Mucosa of rectum (tissue), 2 donors: ENCODE measurements at regions not wholly inside any gene's neighbourhood (a gene's known extent, or its start where the extent isn't known, plus 50 kb on each side); places are given as distances from the start of the nearest gene placed in this dataset.
"Not testable (repeated sequence)": the region's sequence is repeated elsewhere in the genome, so short reads cannot be mapped to it uniquely, and the experiment has no call there.

Experiments
- H3K27ac ChIP-seq, 2 donors: one replicate each; pipeline ENCODE4 v1.7.0; 2013; ENCODE audit warnings: inconsistent platforms in 2 of 2, low read depth in 2 of 2, low read length in 2 of 2
- H3K27me3 ChIP-seq, 2 donors: one replicate each; pipeline ENCODE4 v1.7.0; 2013; ENCODE audit warnings: low read length in 2 of 2; ENCODE audit not compliant: control insufficient read depth in 2 of 2, insufficient read depth in 2 of 2
- H3K36me3 ChIP-seq, 2 donors: one replicate each; pipeline ENCODE4 v1.7.0; 2013; ENCODE audit warnings: low read length in 2 of 2; ENCODE audit not compliant: control insufficient read depth in 2 of 2, insufficient read depth in 2 of 2
- H3K4me1 ChIP-seq, 2 donors: one replicate each; pipeline ENCODE4 v1.7.0; 2013; ENCODE audit warnings: low read length in 2 of 2, mild to moderate bottlenecking in 1 of 2; ENCODE audit not compliant: control insufficient read depth in 2 of 2, insufficient read depth in 2 of 2
- H3K4me3 ChIP-seq, 2 donors: one replicate each; pipeline ENCODE4 v1.7.0; 2013; ENCODE audit warnings: low read length in 2 of 2
- H3K9ac ChIP-seq, 2 donors: one replicate each; pipeline ENCODE4 v1.7.0; 2013; ENCODE audit warnings: low read length in 2 of 2, low read depth in 1 of 2, mild to moderate bottlenecking in 1 of 2
- H3K9me3 ChIP-seq, 2 donors: one replicate each; pipeline ENCODE4 v1.7.0; 2013; ENCODE audit warnings: low read length in 2 of 2; ENCODE audit not compliant: control insufficient read depth in 2 of 2
- donor health status: healthy.
- donor health status: Normal muscosa, but diverticular disease.

- H3K4me3 ChIP-seq, H3K4me1 ChIP-seq, H3K36me3 ChIP-seq, H3K27ac ChIP-seq, H3K27me3 ChIP-seq, H3K9me3 ChIP-seq, H3K9ac ChIP-seq: not testable (repeated sequence)
Measured at GRCh38 chr5:67850906-67851305, 364.6 kb upstream of the PIK3R1 start.

- no peaks in the 10 kb centered on the region for H3K4me1 ChIP-seq
- H3K9ac ChIP-seq, result no peak overlapping the region
Measured at GRCh38 chr5:67844924-67845323, 370.6 kb upstream of the PIK3R1 start.

GRCh38 chr5:67842806-67843205, 372.8 kb upstream of the PIK3R1 start:
- Histone ChIP-seq H3K36me3 (no peaks in the 10 kb centered on the region), H3K9me3 (no peaks in the 10 kb centered on the region), H3K4me1 (no peaks in the 10 kb centered on the region), H3K4me3 (no peak overlapping the region), H3K9ac (no peak overlapping the region), H3K27me3 (no peaks in the 10 kb centered on the region), H3K27ac (no peak overlapping the region)

More at GRCh38 chr5:67844924-67845323, 370.6 kb upstream of the PIK3R1 start:
- H3K27me3 ChIP-seq, result no peaks in the 10 kb centered on the region
- no peaks in the 10 kb centered on the region for H3K9me3 ChIP-seq
- no peak overlapping the region for H3K27ac ChIP-seq
- H3K4me3 ChIP-seq, result no peak overlapping the region
- no peaks in the 10 kb centered on the region for H3K36me3 ChIP-seq

DNA sequence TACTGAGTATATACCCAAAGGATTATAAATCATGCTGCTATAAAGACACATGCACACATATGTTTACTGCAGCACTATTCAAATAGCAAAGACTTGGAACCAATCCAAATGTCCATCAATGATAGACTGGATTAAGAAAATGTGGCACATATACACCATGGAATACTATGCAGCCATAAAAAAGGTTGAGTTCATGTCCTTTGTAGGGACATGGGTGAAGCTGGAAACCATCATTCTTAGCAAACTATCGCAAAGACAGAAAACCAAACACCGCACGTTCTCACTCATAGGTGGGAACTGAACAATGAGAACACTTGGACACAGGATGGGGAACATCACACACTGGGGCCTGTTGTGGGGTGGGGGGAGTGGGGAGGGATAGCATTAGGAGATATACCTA, 378.3 kb upstream of the PIK3R1 start:
- not testable (repeated sequence) for H3K27me3 ChIP-seq, H3K4me1 ChIP-seq, H3K4me3 ChIP-seq, H3K9me3 ChIP-seq, H3K27ac ChIP-seq, H3K36me3 ChIP-seq, H3K9ac ChIP-seq

GRCh38 chr5:67836496-67836895, 379.1 kb upstream of the PIK3R1 start:
- H3K4me3 ChIP-seq, H3K27ac ChIP-seq, H3K36me3 ChIP-seq, H3K27me3 ChIP-seq, H3K4me1 ChIP-seq, H3K9me3 ChIP-seq, H3K9ac ChIP-seq: not testable (repeated sequence)

DNA sequence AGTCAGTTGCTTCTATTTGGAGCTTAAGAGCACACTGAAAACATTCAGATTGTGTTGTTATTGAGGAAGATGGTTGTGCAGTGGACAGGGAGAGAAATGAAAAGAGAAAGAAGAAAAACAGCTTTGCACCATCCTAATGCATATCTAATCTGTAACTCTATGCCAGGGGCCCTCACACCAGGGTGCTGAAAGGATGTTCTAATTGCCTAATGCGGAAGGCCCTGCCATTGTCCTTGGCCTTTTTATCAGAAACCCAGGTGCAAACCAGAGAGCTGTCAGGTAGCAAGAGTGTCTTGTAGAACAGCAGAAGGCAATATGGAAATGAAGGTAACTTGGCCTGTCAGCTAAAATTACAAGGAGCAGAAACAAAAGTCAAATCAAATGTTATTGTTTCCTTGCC, 384.5 kb upstream of the PIK3R1 start:
- Histone ChIP-seq H3K4me3 (no peak overlapping the region), H3K4me1 (no peaks in the 10 kb centered on the region), H3K9me3 (no peaks in the 10 kb centered on the region), H3K27ac (no peak overlapping the region), H3K27me3 (no peaks in the 10 kb centered on the region), H3K9ac (no peak overlapping the region), H3K36me3 (no peaks in the 10 kb centered on the region)

- no peaks in the 10 kb centered on the region for H3K27me3 ChIP-seq
- H3K4me1 ChIP-seq, result no peaks in the 10 kb centered on the region
- no peak overlapping the region for H3K9ac ChIP-seq
- H3K4me3 ChIP-seq, result no peak overlapping the region
- no peaks in the 10 kb centered on the region for H3K9me3 ChIP-seq
- no peak overlapping the region for H3K27ac ChIP-seq
- no peaks in the 10 kb centered on the region for H3K36me3 ChIP-seq
Measured at GRCh38 chr5:67827541-67827940, 388.0 kb upstream of the PIK3R1 start.

- H3K9ac ChIP-seq, result no peak overlapping the region
- H3K27me3 ChIP-seq, result no peaks in the 10 kb centered on the region
- no peaks in the 10 kb centered on the region for H3K9me3 ChIP-seq
- H3K4me3 ChIP-seq, result no peak overlapping the region
- no peaks in the 10 kb centered on the region for H3K4me1 ChIP-seq
- no peaks in the 10 kb centered on the region for H3K36me3 ChIP-seq
- H3K27ac ChIP-seq, result no peak overlapping the region
Measured at GRCh38 chr5:67824852-67825251, 390.7 kb upstream of the PIK3R1 start.

- no peak overlapping the region for H3K9ac ChIP-seq
- no peaks in the 10 kb centered on the region for H3K36me3 ChIP-seq
- no peaks in the 10 kb centered on the region for H3K9me3 ChIP-seq
- H3K4me1 ChIP-seq, result peaks cover 0 to 8% of the 10 kb centered on the region in 2 donors
- no peak overlapping the region for H3K4me3 ChIP-seq
- H3K27me3 ChIP-seq, result no peaks in the 10 kb centered on the region
- H3K27ac ChIP-seq, result no peak overlapping the region
Measured at GRCh38 chr5:67817652-67818051, 397.9 kb upstream of the PIK3R1 start.

- no peak overlapping the region for H3K4me3 ChIP-seq
- H3K4me1 ChIP-seq, result peaks cover 0 to 8% of the 10 kb centered on the region in 2 donors
- no peaks in the 10 kb centered on the region for H3K27me3 ChIP-seq
- H3K9ac ChIP-seq, result no peak overlapping the region
- no peak overlapping the region for H3K27ac ChIP-seq
- H3K36me3 ChIP-seq, result no peaks in the 10 kb centered on the region
- H3K9me3 ChIP-seq, result no peaks in the 10 kb centered on the region
Measured at GRCh38 chr5:67816456-67816855, 399.1 kb upstream of the PIK3R1 start.
